ENCODE measurements at regions not wholly inside any gene's neighbourhood (a gene's known extent, or its start where the extent isn't known, plus 50 kb on each side); places are given as distances from the start of the nearest gene placed in this dataset.

GRCh38 chr5:164303646-164304215 is 798.3 kb downstream of the MAT2B start:
- H3K9me3 ChIP-seq (ENCODE audit: control extremely low read depth in 1 of 3, control insufficient read depth in 2 of 3, insufficient read depth in 1 of 3, low read length in 2 of 3) = no peaks in the 10 kb centered on the region
- no peak overlapping the region for H2AFZ ChIP-seq (ENCODE audit: insufficient read depth, low read depth, low read length, poor library complexity, severe bottlenecking)
- H3K9me3 Mint-ChIP-seq (ENCODE audit: insufficient read depth) = no peaks in the 10 kb centered on the region
- WGBS (ENCODE audit: insufficient coverage) = no CpG with 5 or more reads among the region's 2 CpGs
- H3K4me2 ChIP-seq (replicated peaks; ENCODE audit: low read depth, low read length, poor library complexity, severe bottlenecking) = no peak overlapping the region
- H3K4me3 Mint-ChIP-seq = no peak overlapping the region
- H3K27me3 Mint-ChIP-seq = no peaks in the 10 kb centered on the region
- no peaks in the 10 kb centered on the region for H3K36me3 ChIP-seq (replicated peaks in 1 of 2; ENCODE audit: control extremely low read depth in 1 of 2, control insufficient read depth in 1 of 2, extremely low read depth in 1 of 2, insufficient read depth in 2 of 2, low read length in 1 of 2)
- H3K27me3 ChIP-seq (replicated peaks in 1 of 4; ENCODE audit: control extremely low read depth in 1 of 4, control insufficient read depth in 3 of 4, insufficient read depth in 4 of 4, low read length in 3 of 4) = no peaks in the 10 kb centered on the region
- DNase-seq = no peak
- no peak overlapping the region for H3K4me3 ChIP-seq (ENCODE audit: control extremely low read depth in 1 of 5, extremely low read depth in 1 of 5, insufficient read depth in 1 of 5, low read depth in 2 of 5, low read length in 4 of 5)
- no peak overlapping the region for H3K27ac ChIP-seq (ENCODE audit: low read length in 2 of 2)
- ChIA-PET CTCF (no interaction called here), POLR2A (no interaction called here)
- no peaks in the 10 kb centered on the region for H3K4me1 ChIP-seq (ENCODE audit: control insufficient read depth in 2 of 2, insufficient read depth in 2 of 2, low read length in 2 of 2)
- H3K79me2 ChIP-seq (ENCODE audit: control insufficient read depth, insufficient read depth, low read length) = no peaks in the 10 kb centered on the region
- TF ChIP-seq, protein P1, sequence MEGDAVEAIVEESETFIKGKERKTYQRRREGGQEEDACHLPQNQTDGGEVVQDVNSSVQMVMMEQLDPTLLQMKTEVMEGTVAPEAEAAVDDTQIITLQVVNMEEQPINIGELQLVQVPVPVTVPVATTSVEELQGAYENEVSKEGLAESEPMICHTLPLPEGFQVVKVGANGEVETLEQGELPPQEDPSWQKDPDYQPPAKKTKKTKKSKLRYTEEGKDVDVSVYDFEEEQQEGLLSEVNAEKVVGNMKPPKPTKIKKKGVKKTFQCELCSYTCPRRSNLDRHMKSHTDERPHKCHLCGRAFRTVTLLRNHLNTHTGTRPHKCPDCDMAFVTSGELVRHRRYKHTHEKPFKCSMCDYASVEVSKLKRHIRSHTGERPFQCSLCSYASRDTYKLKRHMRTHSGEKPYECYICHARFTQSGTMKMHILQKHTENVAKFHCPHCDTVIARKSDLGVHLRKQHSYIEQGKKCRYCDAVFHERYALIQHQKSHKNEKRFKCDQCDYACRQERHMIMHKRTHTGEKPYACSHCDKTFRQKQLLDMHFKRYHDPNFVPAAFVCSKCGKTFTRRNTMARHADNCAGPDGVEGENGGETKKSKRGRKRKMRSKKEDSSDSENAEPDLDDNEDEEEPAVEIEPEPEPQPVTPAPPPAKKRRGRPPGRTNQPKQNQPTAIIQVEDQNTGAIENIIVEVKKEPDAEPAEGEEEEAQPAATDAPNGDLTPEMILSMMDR (IDR thresholded peaks at IDR 0.05) = no peak
- TF ChIP-seq EZH2 (IDR thresholded peaks at IDR 0.05; ENCODE audit: borderline replicate concordance, insufficient read depth, low read depth, low read length, poor library complexity, severe bottlenecking) = no peak
- no peak for ATAC-seq (ENCODE audit: low read depth)
- no peak overlapping the region for H3K9ac ChIP-seq (ENCODE audit: low read length)
- intact Hi-C loops (cut with micrococcal nuclease) = no loop called here
- H3K4me1 Mint-ChIP-seq = no peaks in the 10 kb centered on the region
- H3K27ac Mint-ChIP-seq = no peak overlapping the region
- no peaks in the 10 kb centered on the region for H4K20me1 ChIP-seq (ENCODE audit: control insufficient read depth, insufficient read depth, low read length, poor library complexity, severe bottlenecking)

- Mint-ChIP-seq H3K27me3 (no peaks in the 10 kb centered on the region), H3K9me3 (ENCODE audit: insufficient read depth) (no peaks in the 10 kb centered on the region), H3K4me1 (no peaks in the 10 kb centered on the region), H3K27ac (no peak overlapping the region), H3K4me3 (no peak overlapping the region)
- Histone ChIP-seq H3K36me3 (replicated peaks in 1 of 2; ENCODE audit: control extremely low read depth in 1 of 2, control insufficient read depth in 1 of 2, extremely low read depth in 1 of 2, insufficient read depth in 2 of 2, low read length in 1 of 2) (no peaks in the 10 kb centered on the region), H4K20me1 (ENCODE audit: control insufficient read depth, insufficient read depth, low read length, poor library complexity, severe bottlenecking) (no peaks in the 10 kb centered on the region), H3K79me2 (ENCODE audit: control insufficient read depth, insufficient read depth, low read length) (no peaks in the 10 kb centered on the region), H3K4me2 (replicated peaks; ENCODE audit: low read depth, low read length, poor library complexity, severe bottlenecking) (no peak overlapping the region), H3K9ac (ENCODE audit: low read length) (no peak overlapping the region), H2AFZ (ENCODE audit: insufficient read depth, low read depth, low read length, poor library complexity, severe bottlenecking) (no peak overlapping the region), H3K27ac (ENCODE audit: low read length in 2 of 2) (no peak overlapping the region), H3K9me3 (ENCODE audit: control extremely low read depth in 1 of 3, control insufficient read depth in 2 of 3, insufficient read depth in 1 of 3, low read length in 2 of 3) (no peaks in the 10 kb centered on the region), H3K27me3 (replicated peaks in 1 of 4; ENCODE audit: control extremely low read depth in 1 of 4, control insufficient read depth in 3 of 4, insufficient read depth in 4 of 4, low read length in 3 of 4) (no peaks in the 10 kb centered on the region), H3K4me1 (ENCODE audit: control insufficient read depth in 2 of 2, insufficient read depth in 2 of 2, low read length in 2 of 2) (no peaks in the 10 kb centered on the region), H3K4me3 (ENCODE audit: control extremely low read depth in 1 of 5, extremely low read depth in 1 of 5, insufficient read depth in 1 of 5, low read depth in 2 of 5, low read length in 4 of 5) (no peak overlapping the region)
- ChIA-PET POLR2A (no interaction called here), CTCF (no interaction called here)
- intact Hi-C loops (cut with micrococcal nuclease) = no loop called here
- no peak for DNase-seq
- 80% methylated on average over 1 of the region's 3 CpGs for WGBS (ENCODE audit: insufficient coverage)
- no peak for ATAC-seq (ENCODE audit: low read depth)
- TF ChIP-seq, protein P1 (IDR thresholded peaks at IDR 0.05) = no peak
- no peak for TF ChIP-seq EZH2 (IDR thresholded peaks at IDR 0.05; ENCODE audit: borderline replicate concordance, insufficient read depth, low read depth, low read length, poor library complexity, severe bottlenecking)
Measured at GRCh38 chr5:164306662-164307061, 801.2 kb downstream of the MAT2B start.
